ENCODE measurements at regions not wholly inside any gene's neighbourhood (a gene's known extent, or its start where the extent isn't known, plus 50 kb on each side); places are given as distances from the start of the nearest gene placed in this dataset.

DNA sequence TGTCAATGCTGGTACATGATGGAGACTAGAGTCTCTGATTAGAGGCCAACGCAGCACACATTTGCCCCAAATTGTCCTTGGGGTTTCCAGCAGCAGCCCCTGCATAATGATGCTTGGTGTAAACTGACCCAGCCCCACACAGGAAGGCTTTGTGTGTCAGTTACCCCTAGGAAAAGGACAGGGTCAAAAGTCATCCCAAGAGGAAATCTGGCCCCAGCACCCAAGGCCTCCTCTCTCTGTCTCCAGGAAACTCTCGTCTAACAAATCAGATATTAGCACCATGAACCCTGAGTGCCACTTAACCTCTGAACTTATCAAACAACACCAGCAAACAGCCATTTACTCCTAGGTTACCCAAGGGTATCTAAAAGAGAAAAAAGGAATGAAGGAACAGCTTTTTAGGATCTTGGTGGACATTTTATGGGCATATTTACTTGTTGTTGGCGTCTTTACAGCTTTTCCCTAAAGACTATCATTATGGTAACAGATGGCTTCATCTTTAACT is 84.5 kb downstream of the PSMG1 start:
- DNase-seq: no peak
- Histone ChIP-seq H3K14ac (ENCODE audit: insufficient read depth, low read length) (no peak overlapping the region), H2BK5ac (ENCODE audit: insufficient read length, low read length) (no peak overlapping the region), H3T11ph (ENCODE audit: low read length) (no peak overlapping the region), H3K56ac (ENCODE audit: insufficient read length, low read depth, low read length) (no peak overlapping the region), H4K20me1 (ENCODE audit: control insufficient read depth, insufficient read depth, insufficient read length) (no peaks in the 10 kb centered on the region), H3K4ac (ENCODE audit: low read depth, low read length) (no peak overlapping the region), H3K23me2 (ENCODE audit: insufficient read length, low read depth, low read length, poor library complexity, severe bottlenecking) (no peaks in the 10 kb centered on the region), H3K27ac (ENCODE audit: insufficient read length, low read depth, low read length) (no peak overlapping the region), H4K5ac (ENCODE audit: insufficient read length, low read depth, low read length) (no peak overlapping the region), H2BK15ac (ENCODE audit: low read depth, low read length) (no peak overlapping the region), H3K18ac (ENCODE audit: insufficient read length, low read depth, low read length) (no peak overlapping the region), H3K27me3 (ENCODE audit: insufficient read depth, low read length) (no peaks in the 10 kb centered on the region), H3K9ac (ENCODE audit: extremely low read depth, insufficient read length, low read length) (no peak overlapping the region), H2BK20ac (ENCODE audit: low read depth, low read length, poor library complexity, severe bottlenecking) (no peak overlapping the region), H3K79me2 (ENCODE audit: insufficient read depth, low read length) (no peaks in the 10 kb centered on the region), H3K9me3 (ENCODE audit: control insufficient read depth, low read depth, low read length) (no peaks in the 10 kb centered on the region), H3K4me1 (ENCODE audit: insufficient read depth, low read length) (no peaks in the 10 kb centered on the region; the same call in 1 of the 2 replicates), H2BK120ac (ENCODE audit: low read depth, low read length, poor library complexity, severe bottlenecking) (no peak overlapping the region), H2AFZ (ENCODE audit: low read length) (no peak overlapping the region), H2BK12ac (ENCODE audit: insufficient read length, low read depth, low read length) (no peak overlapping the region), H4K8ac (replicated peaks; ENCODE audit: insufficient read length, low read depth, low read length) (no peak overlapping the region), H2AK5ac (ENCODE audit: insufficient read length, low read length) (no peak overlapping the region), H4K91ac (ENCODE audit: insufficient read length, low read depth, low read length) (no peak overlapping the region), H3K79me1 (ENCODE audit: insufficient read depth, low read depth, low read length, poor library complexity, severe bottlenecking) (no peaks in the 10 kb centered on the region), H3K23ac (ENCODE audit: insufficient read length, low read depth, low read length) (no peak overlapping the region), H3K4me2 (ENCODE audit: insufficient read depth, insufficient read length, low read length) (no peak overlapping the region)
- peaks cover 4% of the 10 kb centered on the region; the same call in 1 of the 2 replicates for H3K27me3 Mint-ChIP-seq (ENCODE audit: low read depth)
- TF ChIP-seq, protein P1, sequence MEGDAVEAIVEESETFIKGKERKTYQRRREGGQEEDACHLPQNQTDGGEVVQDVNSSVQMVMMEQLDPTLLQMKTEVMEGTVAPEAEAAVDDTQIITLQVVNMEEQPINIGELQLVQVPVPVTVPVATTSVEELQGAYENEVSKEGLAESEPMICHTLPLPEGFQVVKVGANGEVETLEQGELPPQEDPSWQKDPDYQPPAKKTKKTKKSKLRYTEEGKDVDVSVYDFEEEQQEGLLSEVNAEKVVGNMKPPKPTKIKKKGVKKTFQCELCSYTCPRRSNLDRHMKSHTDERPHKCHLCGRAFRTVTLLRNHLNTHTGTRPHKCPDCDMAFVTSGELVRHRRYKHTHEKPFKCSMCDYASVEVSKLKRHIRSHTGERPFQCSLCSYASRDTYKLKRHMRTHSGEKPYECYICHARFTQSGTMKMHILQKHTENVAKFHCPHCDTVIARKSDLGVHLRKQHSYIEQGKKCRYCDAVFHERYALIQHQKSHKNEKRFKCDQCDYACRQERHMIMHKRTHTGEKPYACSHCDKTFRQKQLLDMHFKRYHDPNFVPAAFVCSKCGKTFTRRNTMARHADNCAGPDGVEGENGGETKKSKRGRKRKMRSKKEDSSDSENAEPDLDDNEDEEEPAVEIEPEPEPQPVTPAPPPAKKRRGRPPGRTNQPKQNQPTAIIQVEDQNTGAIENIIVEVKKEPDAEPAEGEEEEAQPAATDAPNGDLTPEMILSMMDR (conservative IDR thresholded peaks at IDR 0.05): no peak
- WGBS (ENCODE audit: extremely low coverage, insufficient read length, low lambda C conversion rate): no CpG with 5 or more reads among the region's 3 CpGs
- no peak overlapping the region for H3K27ac Mint-ChIP-seq
- H3K4me3 Mint-ChIP-seq: no peak overlapping the region
- peaks cover 9 to 21% of the 10 kb centered on the region in 2 experiments for H3K4me1 Mint-ChIP-seq
- H3K36me3 Mint-ChIP-seq (ENCODE audit: insufficient read depth in 1 of 3, low read depth in 3 of 3): peaks cover 0 to 8% (median 3%) of the 10 kb centered on the region in 3 experiments; a peak in 2 of 7 replicates
- peaks cover 6 to 7% of the 10 kb centered on the region in 2 experiments; a peak in 3 of 5 replicates for H3K9me3 Mint-ChIP-seq
